T-helper 9 cell (primary cell): ENCODE measurements at regions not wholly inside any gene's neighbourhood (a gene's known extent, or its start where the extent isn't known, plus 50 kb on each side); places are given as distances from the start of the nearest gene placed in this dataset.
"Not testable (repeated sequence)": the region's sequence is repeated elsewhere in the genome, so short reads cannot be mapped to it uniquely, and the experiment has no call there.

Experiments used
- DNase-seq: peaks from one replicate; pipeline ENCODE4 v3.0.0-alpha.2; 2020

- DNase-seq, result no peak
Measured at GRCh38 chr16:86334079-86334635, 176.2 kb upstream of the FOXF1 start.

DNA sequence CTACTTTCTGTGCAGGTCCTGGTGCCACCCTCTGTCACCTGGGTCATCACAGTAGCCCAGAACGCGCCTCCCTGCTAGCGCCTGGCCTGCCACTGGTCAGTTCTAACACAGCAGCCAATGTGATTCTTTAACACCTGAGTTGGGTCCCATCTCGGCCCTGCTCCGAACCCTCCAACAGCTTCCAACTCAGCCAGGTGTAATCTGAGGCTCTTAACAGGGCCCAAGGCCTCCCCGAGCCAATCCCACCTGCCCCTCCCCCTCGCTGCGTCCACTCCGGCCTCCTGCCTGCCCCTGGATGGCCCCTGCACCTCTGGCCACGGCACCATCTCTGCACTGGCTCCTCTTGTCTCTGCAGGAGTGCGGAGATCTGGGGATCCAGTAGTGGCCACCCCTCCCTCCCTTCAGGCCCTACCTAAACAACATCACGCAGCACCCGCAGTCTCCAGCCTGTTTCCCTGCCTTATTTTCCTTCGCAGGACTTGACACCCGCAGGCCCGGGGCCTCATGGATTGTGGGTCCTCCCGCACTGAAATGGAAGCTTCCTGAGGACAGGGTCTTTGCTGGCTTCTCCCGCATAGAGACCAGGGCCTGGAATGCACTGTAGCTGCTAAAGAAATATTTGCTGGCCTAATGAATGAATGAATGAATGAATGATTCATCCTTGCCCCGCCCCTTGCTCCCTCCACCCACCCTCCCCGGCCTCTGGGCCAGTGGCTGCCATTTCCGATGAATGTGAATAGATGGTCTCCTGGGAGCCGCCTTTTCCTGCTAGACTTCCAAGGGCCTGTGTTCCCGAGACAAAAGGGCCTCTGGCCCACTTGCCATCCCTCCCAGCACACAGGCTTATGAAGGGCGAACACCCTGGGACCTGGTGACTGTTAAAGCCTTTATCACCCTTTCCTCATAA is 174.8 kb upstream of the FOXF1 start:
- DNase-seq, result no peak

DNA sequence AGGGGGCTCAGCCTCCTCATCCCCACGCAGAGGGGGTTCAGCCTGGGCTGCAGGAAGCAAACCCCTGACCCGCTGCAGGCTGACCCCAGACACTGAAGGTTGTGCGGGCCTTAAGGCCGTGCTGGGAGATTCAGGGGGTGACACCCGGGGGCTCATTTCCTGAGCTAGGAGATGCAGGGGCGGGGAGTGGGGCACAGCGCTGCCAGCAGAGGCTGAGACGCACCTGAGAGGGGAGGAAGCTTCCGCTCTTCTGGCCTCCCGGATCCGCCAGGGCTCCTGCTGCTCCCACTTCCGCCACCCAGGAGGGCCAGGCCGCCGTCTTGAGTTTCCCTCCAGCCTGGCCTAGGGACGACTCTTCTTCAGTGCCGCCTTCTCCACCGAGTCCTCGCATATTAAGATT is 173.2 kb upstream of the FOXF1 start:
- no peak for DNase-seq

DNA sequence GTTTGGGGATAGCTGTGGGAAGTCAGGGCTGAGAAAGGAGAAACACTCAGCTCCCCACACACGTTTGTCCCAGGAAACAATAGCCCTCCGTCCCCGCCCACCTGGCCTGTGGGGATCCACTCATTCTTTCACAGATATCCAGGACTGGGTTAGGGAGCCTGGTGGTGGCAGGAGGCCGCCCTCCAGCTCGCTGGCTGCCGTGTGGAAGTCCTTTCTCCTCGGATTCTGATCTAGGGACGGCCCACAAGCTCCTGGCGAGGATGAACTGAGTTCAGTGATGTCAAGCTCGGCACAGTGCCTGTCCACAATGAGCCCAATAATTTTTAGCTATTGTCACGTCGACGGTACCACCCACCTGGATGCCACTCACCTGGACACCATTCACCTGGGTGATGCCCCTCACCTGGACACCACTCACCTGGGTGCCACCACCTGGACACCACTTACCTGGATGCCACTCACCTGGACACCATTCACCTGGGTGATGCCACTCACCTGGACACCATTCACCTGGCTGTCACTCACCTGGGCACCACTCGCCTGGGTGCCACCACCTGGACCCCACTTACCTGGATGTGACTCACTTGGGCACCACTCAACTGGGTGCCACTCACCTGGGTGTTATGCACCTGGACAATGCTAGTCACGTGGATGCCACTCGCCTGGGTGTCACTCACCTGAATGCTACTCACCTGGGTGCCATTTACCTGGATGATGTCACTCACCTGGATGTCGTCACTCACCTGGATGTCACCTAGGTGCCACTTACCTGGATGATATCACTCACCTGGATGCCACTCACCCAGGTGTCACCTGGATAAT is 172.5 kb upstream of the FOXF1 start:
- no peak for DNase-seq

- no peak for DNase-seq
Measured at GRCh38 chr16:86338403-86339115, 171.8 kb upstream of the FOXF1 start.

DNA sequence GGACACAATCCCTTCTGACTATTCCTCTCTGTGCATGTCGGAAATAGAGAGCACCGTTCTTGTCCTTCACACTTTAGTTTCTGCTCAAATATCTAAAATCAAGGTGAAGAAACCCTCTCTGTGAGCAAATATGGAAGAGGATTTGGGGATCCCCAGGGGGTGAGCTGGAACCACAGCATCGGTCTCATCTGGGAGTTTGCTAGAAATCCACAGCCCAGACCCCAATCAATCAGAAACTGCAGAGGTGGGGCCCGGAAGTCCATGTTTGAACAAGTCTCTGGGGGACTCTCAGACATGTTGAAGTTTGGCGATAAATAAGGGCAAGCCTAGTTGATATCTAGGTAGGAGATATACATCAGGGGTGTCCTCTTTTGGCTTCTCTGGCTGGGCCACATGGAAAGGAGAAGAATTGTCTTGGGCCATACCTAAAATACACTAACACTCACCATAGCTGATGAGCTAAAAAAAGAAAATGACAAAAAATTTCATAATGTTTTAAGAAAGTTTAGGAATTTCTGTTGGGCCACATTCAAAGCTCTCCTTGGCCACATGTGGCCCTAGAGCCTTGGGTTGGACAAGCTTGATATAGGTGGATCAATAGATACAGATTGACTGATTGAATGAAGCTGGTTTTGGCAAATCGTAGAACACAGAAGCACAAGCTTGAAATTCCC is 168.0 kb upstream of the FOXF1 start:
- DNase-seq, result no peak

GRCh38 chr16:86343027-86343795 is 167.1 kb upstream of the FOXF1 start:
- DNase-seq, result no peak

- no peak for DNase-seq
Measured at GRCh38 chr16:86343796-86344585, 166.3 kb upstream of the FOXF1 start.

GRCh38 chr16:86344586-86344871 is 165.8 kb upstream of the FOXF1 start:
- no peak for DNase-seq

GRCh38 chr16:86344881-86345280 is 165.4 kb upstream of the FOXF1 start:
- no peak for DNase-seq

- no peak for DNase-seq
Measured at GRCh38 chr16:86345516-86345915, 164.8 kb upstream of the FOXF1 start.

- DNase-seq, result no peak
Measured at GRCh38 chr16:86346034-86346433, 164.3 kb upstream of the FOXF1 start.

DNA sequence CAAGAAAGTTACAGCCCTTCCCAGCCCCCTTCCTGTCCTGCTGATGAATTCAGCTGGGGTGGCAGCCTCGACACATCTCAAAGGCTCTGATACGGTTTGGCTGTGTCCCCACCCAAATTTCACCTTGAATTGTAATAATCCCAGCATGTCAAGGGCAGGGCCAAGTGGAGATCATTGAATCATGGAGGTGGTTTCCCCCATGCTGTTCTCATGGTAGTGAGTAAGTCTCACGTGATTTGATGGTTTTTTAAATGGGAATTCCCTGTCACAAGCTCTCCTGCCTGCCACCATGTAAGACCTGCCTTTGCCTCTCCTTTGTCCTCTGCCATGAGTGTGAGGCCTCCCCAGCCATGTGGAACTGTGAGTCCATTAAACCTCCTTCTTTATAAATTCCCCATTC is 163.2 kb upstream of the FOXF1 start:
- DNase-seq, result no peak

- DNase-seq, result no peak
Measured at GRCh38 chr16:86347916-86348555, 162.3 kb upstream of the FOXF1 start.

DNA sequence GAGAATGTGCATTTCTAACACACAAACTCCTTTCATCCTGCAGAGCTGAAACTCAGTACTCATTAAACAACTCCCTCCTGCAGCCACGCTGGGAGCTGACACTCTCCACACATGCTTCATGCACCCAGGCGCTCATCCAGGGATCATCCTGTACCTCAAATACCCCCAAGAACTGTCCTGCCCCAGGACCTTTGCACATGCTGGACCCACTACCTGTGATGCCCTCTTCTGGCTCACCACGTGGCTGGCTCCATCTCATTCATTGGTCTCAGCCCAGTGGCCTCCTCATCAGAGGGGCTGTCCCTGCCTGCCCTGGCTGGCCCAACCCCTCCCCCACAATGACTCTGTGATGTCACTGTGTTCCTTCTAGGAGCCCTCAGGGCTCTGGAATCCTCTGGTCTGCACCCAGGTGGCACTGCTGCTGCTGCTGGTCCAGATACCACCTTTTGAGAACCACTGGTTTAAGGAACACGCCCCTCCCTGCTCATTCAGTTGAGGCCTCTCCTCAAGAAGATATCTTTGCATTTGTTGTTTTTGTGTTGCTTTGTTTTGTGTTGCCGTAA is 160.9 kb upstream of the FOXF1 start:
- no peak for DNase-seq

- DNase-seq, result no peak
Measured at GRCh38 chr16:86350289-86350688, 160.0 kb upstream of the FOXF1 start.

DNA sequence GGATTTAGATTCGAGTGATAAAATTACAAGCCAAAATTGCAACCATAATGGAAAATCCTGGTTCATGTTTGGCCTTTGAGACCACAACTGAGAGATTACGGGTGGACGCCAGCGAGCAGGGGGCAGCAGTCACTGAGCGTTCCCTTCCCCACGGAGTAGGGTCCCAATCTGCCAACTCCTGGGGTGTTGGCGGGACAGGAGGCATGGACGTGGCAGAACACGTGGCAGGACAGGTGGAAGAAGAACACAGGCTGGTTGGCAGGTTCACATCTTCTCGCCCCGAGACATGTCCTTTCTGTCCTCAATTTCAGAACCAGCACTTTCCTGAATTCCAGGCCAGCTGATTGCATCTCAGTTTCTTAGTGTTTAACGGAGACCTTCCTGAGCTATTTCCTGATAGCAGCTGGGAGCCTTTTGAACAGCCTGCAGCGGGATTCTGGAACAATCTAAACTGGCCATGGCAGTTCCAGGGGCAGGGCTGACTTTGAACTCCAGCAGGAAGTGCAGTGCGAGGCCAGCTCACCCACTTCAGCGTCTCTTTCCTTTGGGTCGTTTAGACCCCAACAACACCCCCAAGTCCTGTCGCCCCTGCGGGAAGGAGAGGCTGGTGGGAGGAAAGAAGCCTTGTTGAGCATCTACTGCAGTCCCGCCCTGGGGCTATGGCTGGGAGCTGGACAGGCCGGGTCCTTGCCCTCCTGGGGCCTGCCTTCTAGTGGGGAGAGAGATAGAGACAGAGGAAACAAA is 159.1 kb upstream of the FOXF1 start:
- DNase-seq, result no peak

DNA sequence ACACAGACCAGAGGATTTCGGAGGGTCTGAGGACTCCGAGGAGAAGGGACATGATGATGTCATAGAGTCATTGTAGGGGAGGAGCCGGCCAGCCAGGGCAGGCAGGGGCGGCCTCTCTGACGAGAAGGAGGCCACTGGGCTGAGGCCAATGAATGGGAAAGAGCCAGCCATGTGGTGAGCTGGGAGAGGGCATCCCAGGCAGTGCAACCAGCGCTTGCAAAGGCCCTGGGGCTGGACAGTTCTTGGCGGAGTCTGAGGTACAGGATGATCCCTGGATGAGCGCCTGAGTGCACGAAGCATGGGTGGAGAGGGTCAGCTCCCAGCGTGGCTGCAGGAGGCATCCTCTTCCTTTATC is 158.6 kb upstream of the FOXF1 start:
- not testable (repeated sequence) for DNase-seq

- DNase-seq, result no peak
Measured at GRCh38 chr16:86353148-86353547, 157.2 kb upstream of the FOXF1 start.
